ENCODE measurements at regions not wholly inside any gene's neighbourhood (a gene's known extent, or its start where the extent isn't known, plus 50 kb on each side); places are given as distances from the start of the nearest gene placed in this dataset.
"Not testable (repeated sequence)": the region's sequence is repeated elsewhere in the genome, so short reads cannot be mapped to it uniquely, and the experiment has no call there.

DNA sequence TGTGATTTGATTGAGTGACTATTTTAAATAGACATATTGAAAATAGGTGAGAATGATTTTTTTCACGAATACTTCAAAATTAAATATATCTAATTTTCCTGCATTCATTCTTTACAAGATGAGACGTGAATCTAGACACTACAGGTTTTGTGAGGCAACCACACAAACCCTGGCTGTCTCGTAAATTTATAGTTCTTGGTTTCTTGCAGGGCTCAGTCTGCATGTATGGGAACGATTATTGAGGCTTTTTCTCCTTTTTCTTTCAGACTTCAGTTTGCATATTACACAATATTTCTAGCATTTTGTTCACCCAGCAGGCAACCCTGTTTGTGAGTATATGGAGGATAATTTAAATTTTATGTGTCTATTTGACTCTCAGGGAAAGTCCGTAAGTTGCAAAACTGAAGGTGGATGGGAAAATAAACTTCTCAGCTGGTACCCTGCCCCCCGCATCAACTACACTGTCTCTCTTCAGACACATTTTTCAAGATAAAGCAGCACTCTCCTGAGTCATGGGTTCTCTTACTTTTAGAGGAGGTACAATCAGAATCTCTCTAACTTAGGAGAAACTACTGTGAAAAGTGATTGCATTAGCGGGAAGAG lies 1349.3 kb downstream of the GRIK2 start:
- no peak for DNase-seq (ENCODE audit: low read depth in 2 of 3, low spot score in 2 of 3)

DNA sequence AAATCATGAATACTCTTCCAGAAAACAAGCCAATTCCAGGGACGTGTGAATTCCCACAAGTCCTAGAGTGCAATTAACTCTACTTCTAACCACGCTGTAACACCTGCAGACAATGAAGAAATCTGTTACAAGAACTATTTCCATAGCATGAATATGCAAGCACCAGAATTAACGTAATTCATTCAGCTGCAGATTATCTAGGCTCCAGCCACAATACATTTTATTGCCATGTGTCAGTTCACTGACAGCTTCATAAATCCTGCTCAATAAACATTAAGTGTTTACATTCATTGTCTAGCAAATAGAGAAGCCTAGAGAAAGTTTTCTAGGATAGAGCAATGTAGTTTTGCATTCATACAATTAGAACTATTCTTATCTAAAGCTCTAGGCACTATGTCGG lies 1348.5 kb downstream of the GRIK2 start:
- DNase-seq (ENCODE audit: low read depth in 2 of 3, low spot score in 2 of 3) = no peak

DNA sequence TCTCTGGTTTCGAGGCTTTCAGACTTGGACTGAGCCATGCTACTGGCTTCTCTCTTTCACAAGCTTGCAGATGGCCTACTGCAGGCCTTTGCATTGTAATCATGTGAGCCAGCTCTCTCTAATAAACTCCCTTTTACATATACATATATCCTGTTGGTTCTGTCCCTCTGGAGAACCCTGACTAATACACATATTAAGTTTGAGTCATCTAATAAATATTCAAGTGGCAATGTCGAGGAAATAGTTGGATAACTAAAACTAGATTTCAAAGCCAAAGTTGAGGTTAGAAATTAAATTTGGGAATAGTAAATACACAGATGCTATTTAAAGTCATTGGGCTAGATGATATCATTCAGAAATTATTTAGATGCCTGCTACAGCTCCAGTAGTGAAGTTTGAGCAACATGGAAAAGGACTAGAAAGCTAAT lies 1343.4 kb downstream of the GRIK2 start:
- DNase-seq (ENCODE audit: low read depth in 2 of 3, low spot score in 2 of 3) = no peak

DNA sequence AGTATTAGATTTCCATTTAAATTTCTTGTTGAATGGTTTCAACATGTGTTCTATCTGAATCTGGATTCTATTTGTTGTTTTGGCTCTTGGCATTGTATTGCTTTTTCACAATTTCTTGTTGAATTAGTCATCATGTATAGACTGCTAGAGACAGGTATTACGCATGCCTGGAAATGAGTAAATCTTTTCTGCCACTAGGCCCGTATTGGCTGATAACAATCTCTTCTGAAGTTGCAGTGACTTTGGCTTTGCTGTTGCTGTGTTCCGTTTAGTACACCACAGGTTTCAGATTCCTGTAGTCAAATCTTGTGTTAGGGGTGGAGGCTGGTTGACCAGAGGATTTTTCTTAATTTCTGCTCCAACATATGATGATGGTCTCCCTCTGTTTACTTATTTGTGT lies 1339.4 kb downstream of the GRIK2 start:
- no peak for DNase-seq (ENCODE audit: low read depth in 2 of 3, low spot score in 2 of 3)

DNA sequence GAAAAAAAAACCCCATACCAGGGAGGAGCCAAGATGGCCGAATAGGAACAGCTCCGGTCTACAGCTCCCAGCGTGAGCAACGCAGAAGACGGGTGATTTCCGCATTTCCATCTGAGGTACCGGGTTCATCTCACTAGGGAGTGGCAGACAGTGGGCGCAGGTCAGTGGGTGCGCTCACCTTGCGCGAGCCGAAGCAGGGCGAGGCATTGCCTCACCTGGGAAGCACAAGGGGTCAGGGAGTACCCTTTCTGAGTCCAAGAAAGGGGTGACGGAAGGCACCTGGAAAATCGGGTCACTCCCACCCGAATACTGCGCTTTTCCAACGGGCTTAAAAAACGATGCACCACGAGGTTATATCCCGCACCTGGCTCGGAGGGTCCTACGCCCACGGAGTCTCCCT lies 1328.6 kb downstream of the GRIK2 start:
- not testable (repeated sequence) for DNase-seq (ENCODE audit: low read depth in 2 of 3, low spot score in 2 of 3)

DNA sequence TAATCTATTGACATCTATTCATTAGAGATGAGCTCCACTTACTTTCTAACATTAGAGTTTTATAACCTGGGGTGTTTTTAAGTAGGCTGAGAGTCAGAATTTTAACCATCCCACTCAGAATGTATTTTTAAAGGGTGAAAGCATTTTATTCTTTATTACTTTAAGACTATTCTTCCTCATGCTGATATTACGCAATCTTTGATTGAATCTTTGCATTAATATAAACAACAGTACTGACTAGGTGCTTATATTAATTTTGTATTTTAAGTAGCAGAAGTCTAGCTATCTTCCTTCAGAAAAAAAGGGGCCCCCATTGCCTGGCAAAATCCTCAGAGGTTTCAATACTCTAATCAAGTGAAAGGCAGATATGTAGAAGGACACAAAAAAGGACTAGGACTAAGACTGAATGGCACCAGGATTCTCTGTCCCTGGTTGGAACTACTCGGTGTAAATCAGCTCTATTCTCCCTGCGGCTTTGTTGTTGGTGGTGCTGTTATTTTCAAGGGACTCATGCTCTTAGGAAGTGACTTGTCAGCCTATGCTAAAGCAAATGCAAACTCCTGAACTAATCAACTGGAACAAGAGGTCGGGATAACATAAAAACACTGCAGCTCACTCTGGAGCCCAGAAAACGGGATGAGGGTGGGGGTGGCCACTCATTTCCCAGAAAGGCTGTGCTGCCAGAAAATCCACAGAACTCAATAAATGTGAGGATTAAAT lies 1324.4 kb downstream of the GRIK2 start:
- no peak for DNase-seq (ENCODE audit: low read depth in 2 of 3, low spot score in 2 of 3)

DNA sequence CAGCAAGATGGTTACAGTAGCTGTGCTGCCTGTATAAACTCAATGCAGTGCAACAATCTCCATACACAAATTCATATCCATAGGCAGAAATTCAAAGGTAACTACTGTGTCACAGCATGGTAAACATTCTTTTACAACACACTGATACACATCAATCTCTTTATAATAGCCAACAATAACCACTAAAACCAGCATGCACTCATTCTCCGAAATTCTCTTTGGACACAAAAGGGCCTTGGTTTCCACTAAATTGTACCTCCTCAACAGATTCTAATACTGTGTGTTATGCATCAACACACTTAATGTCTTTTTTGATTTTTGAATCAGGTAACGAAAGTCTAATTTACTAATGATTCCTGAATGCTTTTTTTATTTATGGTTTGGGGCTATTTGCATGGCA lies 1323.7 kb downstream of the GRIK2 start:
- no peak for DNase-seq (ENCODE audit: low read depth in 2 of 3, low spot score in 2 of 3)

DNA sequence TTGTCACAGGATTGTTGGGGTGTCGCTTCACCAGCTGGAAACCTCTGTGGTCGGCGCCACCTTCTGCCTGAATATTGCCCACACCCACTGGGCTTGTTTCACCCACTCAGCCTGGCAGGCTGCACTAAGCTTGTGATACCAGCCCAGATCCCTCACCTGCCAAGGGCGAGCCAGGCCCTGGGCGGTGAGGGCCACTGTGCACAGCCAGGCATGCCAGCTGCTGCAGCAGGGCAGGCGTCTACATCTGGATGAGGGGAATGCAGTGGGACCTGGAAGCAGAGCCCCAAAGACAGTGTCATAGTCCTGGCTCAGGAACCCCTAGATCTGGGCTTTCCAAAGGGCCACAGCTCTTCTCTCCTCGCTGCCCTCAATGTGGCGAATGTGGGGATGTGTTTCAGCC lies 1307.5 kb downstream of the GRIK2 start:
- DNase-seq (ENCODE audit: low read depth in 2 of 3, low spot score in 2 of 3) = no peak

DNA sequence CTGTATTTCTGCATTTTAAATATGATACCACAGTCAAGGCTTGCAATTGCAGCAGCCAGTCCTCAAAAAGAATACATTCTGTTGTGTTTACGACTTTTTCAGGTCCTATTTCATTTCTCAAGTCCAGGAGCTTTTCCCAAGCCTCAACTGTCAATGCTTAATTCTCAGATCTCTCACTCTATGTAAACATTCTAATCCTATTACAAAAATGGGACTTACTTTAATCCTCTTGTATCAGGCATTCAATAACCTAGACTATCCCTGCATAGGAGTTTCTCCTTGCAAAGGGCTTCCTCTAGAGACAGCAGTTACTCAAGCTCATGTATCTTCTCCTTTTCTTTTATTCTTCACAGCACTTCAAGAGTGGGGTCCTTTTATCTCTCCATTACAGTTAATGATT lies 1293.0 kb downstream of the GRIK2 start:
- no peak for DNase-seq (ENCODE audit: low read depth in 2 of 3, low spot score in 2 of 3)

DNA sequence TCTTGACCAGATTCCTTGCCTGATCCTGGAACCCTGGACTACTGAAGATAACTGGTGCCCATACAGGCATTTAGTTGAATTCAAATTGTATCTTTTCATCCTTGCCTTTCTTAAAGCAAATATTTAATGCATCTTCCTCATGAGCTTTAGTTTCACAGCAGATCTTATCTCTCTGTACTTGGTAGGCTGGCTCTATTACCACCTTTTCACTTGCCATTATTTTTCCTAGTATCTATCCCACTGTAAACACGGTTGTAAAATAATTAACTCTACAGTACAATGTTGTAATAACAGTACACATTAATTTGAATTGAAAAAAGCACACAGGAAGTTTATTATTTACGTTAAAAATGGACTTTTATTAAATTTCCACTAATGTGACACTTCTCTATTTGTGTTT lies 1286.9 kb downstream of the GRIK2 start:
- no peak for DNase-seq (ENCODE audit: low read depth in 2 of 3, low spot score in 2 of 3)

DNA sequence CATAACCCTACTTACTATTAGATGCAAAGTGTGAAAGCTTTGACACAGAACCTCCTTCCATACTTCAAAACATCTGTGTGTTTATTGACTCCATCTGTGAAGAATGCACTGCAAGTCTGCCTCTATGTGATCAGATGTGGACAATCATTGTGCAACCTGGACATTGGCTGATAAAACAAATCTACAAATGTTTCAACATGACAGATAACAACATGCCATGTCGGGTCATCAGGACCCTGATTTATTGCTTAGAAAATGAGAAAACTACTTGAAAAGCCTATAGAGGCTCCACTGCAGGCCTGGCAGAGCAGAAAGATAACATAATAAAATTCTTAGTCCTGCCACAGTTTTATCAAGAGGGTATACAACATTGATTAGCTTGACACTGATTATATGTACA lies 1286.4 kb downstream of the GRIK2 start:
- DNase-seq (ENCODE audit: low read depth in 2 of 3, low spot score in 2 of 3) = no peak

DNA sequence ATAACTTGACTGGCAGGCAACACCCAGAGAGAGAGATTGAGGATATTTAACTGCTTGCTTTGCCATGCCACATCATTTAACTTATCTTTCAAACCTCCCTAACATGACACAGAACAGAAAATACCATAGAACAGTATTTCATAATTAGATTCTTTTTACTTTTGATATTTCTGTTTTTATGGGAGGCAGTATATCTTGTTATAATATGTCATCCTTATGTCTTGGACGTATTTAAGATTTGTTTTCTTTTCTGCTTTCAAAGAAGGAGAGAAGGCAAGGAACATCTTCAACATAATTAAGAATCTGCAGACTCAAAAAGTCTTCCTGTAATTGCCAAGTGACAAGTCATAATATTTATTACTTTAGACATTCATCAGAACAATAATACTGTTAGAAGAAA lies 1283.7 kb downstream of the GRIK2 start:
- no peak for DNase-seq (ENCODE audit: low read depth in 2 of 3, low spot score in 2 of 3)

DNA sequence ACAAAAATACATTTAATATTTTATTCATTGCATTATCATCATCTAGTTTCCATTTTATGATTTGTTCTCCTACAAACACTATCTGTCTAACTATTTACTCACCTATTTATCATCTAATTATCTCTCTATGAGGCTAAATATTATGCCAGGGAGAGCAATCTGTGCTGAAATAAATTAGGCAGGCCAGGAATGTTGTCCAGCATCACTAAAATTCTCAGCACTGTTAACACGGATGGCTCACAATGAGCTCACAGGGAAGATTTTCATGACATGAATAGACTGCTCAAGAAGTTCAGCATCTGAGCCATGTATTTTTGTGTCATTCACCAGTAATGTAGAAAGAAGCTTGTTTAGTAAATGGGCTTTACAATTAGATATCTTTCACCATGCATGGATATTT lies 1277.2 kb downstream of the GRIK2 start:
- DNase-seq (ENCODE audit: low read depth in 2 of 3, low spot score in 2 of 3) = no peak

DNA sequence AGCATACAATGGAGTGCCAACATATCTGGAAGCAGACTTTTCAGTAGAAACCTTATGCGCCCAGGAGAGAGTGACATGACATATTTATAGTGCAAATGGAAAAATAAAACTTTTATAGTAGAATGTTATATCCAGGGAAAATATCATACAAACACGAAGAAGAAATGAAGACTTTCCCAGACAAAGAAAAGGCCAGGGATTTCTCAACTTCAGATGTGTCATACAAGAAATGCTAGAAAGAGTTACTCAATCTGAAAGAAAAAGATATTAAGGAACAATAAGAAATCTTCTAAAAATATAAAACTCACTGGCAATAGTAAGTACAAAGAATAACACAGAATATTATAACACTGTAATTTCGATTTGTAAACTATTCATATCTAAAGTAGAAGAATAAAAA lies 1269.3 kb downstream of the GRIK2 start:
- no peak for DNase-seq (ENCODE audit: low read depth in 2 of 3, low spot score in 2 of 3)

DNA sequence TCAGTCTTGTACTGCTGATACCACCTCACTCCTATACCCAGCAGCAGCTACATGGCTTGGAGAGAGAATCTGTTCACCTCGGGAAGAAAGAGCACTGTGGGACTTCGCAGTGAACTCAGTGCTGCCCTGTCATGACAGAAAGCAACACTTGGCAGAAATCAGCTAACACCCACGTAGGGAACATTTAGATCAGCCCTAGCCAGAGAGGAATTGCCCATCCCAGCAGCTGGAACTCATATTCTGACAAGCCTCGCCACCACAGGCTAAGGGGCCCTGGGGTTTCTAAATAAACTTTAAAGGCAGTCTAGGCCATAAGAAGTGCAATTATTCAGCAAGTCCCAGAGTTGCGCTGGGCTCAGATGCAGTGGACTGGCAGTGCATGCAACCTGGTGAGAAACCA lies 1266.8 kb downstream of the GRIK2 start:
- no peak for DNase-seq (ENCODE audit: low read depth in 2 of 3, low spot score in 2 of 3)

DNA sequence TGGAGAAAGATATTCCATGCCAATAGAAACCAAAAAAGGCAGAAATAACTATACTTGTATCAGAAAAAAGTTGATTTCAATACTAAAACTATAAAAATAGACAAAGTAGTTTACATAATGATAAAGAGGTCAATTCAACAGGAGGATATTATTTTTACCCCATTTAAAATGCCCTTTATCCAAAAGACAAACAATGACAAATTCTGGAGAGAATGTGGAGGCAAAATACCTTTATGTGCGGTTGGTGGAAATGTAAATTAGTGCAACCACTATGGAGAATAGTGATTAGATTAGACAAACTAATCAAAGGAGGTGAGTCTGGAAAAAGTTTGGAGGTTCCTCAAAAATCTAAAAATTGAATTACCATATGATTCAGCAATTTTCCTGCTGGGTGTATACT lies 1262.3 kb downstream of the GRIK2 start:
- DNase-seq (ENCODE audit: low read depth in 2 of 3, low spot score in 2 of 3) = no peak

DNA sequence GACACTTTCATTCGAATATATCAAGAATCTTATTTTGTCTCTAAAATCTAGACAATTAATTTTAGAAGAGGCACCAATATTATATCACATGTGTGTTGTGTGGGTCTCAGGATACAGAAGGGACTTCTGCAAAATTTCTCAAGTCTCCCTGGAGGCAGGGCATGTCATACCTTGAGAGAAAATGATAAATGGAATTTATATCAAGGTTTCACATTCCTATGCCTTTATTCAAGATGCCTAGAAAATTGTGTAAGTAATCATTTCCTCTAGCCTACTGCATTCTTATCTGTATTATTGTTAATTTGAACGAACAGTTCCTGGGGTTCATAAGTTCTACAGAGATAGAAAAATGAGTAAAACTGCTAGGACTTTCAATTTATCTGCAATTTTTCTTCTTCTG lies 1247.9 kb downstream of the GRIK2 start:
- DNase-seq (ENCODE audit: low read depth in 2 of 3, low spot score in 2 of 3) = no peak

DNA sequence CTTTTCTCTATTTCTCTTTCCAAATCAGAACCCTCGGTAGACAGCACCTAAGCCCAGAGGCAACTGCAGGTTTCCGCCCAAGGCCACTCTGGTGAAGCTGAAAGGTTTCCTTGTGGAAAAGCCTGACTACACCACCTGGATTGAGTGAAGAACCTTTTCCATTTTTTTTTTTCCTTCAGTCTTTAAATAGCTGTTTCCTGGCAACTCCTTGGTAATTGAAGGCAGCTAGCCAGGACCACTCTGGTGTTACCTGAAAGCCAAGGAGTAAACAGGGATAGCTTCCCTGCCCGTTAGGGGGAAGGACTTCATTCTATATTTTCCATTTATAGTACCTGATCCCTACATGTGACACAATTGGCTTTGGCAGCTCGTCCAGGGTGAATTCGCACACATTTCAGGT lies 1238.4 kb downstream of the GRIK2 start:
- no peak for DNase-seq (ENCODE audit: low read depth in 2 of 3, low spot score in 2 of 3)

DNA sequence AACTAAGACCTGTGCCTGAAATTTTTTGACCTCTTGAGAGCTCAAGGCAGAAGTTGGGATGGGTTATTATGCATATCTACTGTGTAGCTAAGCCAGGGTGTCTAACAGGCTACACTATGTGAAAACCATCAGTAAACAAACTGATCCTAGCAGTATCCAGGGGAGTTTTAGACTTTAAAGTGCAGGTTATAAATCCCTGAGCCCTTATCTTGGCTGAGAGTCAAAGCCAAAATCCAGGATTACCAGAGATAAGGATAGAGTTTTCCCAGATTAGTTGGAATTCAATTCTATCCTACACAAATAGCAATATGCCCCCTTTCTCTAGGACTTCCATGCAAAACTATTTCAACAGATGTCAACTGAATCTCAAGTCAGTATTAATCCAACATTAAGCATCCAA lies 1229.7 kb downstream of the GRIK2 start:
- no peak for DNase-seq (ENCODE audit: low read depth in 2 of 3, low spot score in 2 of 3)

DNA sequence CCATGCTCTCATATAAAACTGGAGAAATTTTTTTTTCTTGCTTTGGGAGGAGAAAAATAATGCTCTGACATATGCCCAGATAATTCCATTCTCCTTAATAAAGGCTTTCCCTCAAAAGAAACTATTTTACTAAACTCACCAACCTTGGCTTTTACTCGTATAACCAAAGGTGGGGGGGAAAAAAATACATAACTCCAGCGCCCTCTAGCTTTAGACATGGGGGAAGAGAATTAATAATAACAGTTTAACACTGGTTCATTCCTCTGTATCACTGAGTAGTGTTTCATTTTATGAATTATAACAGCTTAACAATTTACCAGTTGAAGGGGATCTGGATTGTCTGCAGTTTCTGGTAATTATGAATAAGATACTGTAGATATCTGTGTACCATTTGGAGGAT lies 1226.1 kb downstream of the GRIK2 start:
- no peak for DNase-seq (ENCODE audit: low read depth in 2 of 3, low spot score in 2 of 3)

DNA sequence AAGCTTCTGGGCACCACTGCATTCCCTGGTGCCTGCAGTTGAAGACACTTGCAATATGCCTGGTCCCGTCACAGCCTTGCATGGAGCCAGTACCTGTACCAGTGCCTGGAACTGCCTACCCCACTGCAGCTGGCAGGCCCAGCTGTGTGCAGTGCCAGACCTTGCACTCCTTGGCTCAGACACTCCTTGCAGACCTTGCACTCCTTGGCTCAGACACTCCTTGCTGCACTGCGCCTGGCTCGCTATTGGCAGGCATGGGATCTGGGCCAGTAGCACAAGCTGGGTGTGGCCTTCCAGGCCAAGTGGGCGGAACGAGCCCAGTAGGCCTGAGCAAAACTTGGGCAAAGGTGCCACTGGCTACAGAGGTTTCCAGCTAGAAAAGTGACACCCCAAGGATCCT lies 1189.1 kb downstream of the GRIK2 start:
- DNase-seq (ENCODE audit: low read depth in 2 of 3, low spot score in 2 of 3) = no peak

DNA sequence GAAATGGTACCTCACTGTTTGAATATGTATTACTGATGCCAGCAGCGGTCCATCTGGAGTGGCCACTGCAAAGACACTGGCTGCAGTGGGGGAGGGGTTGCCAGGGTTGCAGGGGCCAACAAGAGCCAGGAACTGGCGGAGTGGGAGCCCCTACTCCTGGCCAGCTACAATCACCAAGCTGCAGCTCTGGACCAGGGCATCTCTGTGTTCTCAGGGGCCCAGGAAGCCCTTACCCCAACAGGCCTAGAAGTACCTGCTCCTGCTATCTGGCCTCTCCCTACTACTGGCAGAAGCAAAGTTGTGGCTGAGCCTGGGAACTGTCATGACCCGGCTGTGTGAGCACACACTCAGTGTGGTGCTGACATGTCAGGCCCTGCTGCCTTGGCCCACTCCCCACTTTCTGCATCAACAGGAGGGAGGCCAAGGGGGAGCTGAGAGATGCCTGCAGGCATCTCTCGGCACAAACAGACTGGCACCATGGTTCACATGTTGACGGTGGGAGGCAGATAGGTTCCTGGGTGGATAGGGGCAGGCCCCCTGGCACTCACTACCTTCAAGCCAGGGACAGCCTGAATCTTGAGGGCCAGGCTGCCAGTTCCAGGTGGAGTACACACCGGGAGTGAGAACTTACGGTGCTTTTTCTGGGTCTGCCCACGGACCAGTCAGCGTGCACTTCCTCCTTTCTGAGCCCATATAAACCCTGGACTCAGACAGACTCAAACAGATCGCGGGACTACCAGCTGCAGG lies 1188.0 kb downstream of the GRIK2 start:
- DNase-seq (ENCODE audit: low read depth in 2 of 3, low spot score in 2 of 3) = no peak
